Epithelial cell of esophagus (primary cell): ENCODE measurements at regions not wholly inside any gene's neighbourhood (a gene's known extent, or its start where the extent isn't known, plus 50 kb on each side); places are given as distances from the start of the nearest gene placed in this dataset.

ENCODE experiments used
- DNase-seq: peaks from one replicate; pipeline ENCODE4 v3.0.0; 2010; ENCODE audit warnings: low read depth
- H3K4me3 ChIP-seq: 2 replicates; pipeline ENCODE4 v1.5.1; 2011; ENCODE audit warnings: mild to moderate bottlenecking, low read length, control low read depth
- TF ChIP-seq, protein P1 (sequence below): IDR thresholded peaks from 2 replicates; pipeline ENCODE4 v1.5.1; 2011; ENCODE audit warnings: low read depth, mild to moderate bottlenecking, low read length, control low read depth, inconsistent platforms; ENCODE audit not compliant: insufficient read depth; ENCODE audit errors: missing control alignments

DNA sequence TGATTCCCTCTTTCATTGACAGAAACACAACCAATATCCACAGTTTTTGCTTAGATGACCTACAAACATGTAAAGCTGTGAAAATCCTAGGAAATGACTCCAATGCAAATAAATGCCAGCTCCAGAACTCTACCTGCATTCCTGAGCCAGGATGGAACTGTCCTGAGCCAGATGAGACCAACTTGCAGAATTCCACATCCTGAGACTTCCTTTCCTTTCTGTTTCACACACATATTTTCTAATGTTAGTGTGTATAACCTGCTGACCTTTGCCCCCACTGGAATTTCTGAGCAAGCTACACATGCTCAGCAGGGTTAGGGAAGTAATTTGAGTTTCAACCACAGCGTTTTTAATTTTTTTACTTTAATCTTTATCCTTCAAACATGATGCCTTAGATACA, 69.6 kb upstream of the ADGRF1 start:
- TF ChIP-seq, protein P1, sequence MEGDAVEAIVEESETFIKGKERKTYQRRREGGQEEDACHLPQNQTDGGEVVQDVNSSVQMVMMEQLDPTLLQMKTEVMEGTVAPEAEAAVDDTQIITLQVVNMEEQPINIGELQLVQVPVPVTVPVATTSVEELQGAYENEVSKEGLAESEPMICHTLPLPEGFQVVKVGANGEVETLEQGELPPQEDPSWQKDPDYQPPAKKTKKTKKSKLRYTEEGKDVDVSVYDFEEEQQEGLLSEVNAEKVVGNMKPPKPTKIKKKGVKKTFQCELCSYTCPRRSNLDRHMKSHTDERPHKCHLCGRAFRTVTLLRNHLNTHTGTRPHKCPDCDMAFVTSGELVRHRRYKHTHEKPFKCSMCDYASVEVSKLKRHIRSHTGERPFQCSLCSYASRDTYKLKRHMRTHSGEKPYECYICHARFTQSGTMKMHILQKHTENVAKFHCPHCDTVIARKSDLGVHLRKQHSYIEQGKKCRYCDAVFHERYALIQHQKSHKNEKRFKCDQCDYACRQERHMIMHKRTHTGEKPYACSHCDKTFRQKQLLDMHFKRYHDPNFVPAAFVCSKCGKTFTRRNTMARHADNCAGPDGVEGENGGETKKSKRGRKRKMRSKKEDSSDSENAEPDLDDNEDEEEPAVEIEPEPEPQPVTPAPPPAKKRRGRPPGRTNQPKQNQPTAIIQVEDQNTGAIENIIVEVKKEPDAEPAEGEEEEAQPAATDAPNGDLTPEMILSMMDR, result no peak
- DNase-seq, result peak; percentile 66
- no peak overlapping the region for H3K4me3 ChIP-seq

DNA sequence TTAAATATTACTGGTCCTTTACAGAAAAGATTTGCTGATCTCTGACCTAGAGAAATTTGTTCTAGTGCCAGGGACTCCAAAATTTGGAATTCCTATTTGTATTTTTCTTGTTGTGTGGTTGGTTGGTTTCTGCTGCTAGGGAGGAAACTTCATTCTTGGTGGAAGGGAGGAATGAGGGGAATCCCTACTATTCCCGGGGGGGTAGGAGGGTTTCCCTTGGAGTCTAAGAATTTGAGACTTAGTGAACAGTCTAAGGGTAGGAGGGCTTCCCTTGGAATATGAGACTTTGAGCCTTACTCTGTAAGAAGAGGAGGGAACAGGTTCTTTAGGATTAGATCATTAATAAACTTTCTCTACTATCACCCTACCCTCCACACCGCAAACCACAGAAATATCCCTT, 67.1 kb upstream of the ADGRF1 start:
- TF ChIP-seq, protein P1, result no peak
- H3K4me3 ChIP-seq, result no peak overlapping the region
- DNase-seq, result no peak

DNA sequence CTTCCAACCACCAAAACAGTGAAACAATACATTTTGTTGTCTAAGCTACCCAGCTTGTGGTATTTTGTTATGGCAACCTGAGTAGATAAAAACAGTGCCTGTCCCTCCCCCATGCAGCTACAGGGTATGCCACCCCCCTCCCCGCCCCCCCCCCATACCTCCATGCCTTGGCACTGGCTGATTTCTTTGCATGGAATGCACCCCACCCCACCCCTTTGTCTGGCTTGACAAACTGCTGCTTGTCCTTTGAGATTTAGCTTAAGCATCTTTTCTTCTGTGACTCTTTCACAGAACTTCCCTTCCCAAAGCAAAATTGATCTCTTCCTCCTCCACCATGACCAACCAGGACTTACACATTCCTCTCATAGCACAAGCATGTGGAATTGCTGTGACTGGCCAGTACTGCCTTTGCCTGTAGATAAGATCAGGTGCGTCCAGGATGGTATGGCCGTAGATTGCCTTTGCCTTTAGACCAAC, 64.6 kb upstream of the ADGRF1 start:
- TF ChIP-seq, protein P1, result no peak
- DNase-seq, result peak; percentile 42
- H3K4me3 ChIP-seq, result no peak overlapping the region

DNA sequence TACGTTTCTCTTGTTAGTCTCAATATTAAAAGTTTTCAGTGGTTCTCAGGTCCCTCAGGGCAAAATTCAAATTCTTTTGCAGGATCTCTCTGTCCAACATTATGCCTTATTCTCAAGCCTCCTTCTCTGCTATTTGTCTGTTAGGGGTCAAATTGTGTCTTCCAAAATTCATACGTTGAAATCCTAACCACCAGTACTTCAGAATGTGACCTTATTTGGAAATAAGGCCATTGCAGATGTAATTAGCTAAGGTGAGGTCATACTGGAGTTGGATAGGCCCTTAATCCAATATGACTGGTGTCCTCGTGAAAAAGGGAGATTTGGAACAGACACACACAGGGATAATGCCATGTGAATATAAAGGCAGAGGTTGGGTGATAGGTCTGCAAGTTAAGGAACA, 64.1 kb upstream of the ADGRF1 start:
- H3K4me3 ChIP-seq, result no peak overlapping the region
- TF ChIP-seq, protein P1, result no peak
- no peak for DNase-seq

DNA sequence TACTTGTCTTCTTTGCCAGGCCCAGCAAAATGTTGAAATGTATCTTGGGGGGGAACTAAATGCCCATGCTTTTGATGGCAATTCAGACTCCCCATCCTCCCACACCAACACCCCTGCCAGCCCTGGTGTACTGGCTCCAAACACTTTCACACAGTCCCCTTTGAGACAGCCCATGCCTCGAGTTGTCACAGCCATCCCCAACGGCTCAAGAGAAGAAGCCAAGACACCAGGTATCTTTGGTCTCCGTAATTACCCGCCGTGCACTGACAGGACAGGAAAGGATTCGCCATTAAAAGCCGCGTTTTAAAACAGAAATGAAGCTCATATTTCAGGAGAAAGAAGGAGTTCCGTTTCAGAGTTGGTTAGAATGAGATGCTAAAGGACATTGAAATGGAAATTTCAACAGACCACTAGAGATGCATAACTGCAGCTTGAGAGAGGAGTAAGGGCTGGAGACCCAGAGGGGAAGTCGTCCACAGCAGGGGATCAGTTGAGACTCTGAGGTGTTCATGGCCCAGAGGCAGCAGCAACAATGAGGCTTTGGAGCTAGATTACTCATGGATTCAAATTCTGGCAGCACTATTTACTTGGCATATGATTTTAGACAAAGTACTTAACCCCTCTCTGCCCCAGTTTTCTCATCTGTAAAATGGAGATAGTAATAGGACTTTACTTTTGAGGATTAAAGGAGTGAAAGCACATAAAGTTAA, 63.5 kb upstream of the ADGRF1 start:
- H3K4me3 ChIP-seq, result no peak overlapping the region
- TF ChIP-seq, protein P1, result no peak
- DNase-seq, result no peak

DNA sequence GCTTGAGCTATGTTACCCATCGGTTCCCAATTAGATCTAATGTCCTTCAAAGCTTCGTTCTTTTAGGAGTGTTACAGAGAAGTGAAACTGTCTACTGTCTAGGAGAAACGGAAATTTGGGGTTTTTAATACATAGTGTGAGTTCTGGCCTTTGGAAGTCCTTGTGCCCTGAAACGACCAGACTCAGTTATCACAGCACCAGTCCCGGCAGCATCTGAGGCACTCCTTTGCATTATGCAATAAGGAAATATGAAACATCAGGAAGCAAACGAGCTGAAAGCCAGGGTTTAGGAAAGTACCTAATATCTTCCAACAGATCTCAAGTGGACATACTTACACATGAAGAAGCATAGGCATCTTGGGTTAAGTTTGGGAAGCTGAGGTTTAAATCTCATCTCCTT, 61.8 kb upstream of the ADGRF1 start:
- H3K4me3 ChIP-seq, result no peak overlapping the region
- TF ChIP-seq, protein P1, result no peak
- DNase-seq, result peak; percentile 86

DNA sequence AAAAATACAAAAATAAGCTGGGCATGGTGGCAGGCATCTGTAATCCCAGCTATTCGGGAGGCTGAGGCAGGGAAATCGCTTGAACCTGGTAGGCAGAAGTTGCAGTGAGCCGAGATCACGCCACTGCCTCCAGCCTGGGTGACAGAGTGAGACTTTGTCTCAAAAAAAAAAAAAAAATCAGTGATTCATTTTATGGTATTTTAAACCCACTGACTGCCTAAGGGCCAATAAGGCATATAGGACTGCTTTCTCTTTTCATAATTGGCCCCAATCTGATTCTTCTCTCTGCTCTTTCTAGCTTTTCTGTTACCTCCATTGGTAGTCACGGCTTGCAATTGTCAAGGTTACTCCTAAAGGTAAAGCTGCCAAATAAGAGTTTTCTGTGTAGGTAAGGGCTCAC, 60.2 kb upstream of the ADGRF1 start:
- H3K4me3 ChIP-seq, result no peak overlapping the region
- no peak for DNase-seq
- TF ChIP-seq, protein P1, result no peak
